Fibroblast of the aortic adventitia (primary cell): ENCODE measurements at regions not wholly inside any gene's neighbourhood (a gene's known extent, or its start where the extent isn't known, plus 50 kb on each side); places are given as distances from the start of the nearest gene placed in this dataset.

ENCODE experiments used
- DNase-seq: peaks from one replicate; pipeline ENCODE4 v3.0.0-alpha.2; 2010; ENCODE audit warnings: low read depth
- H3K4me3 ChIP-seq: 2 replicates; pipeline ENCODE4 v1.5.1; 2011; ENCODE audit warnings: low read depth, mild to moderate bottlenecking, control low read depth, low read length, moderate library complexity
- CTCF ChIP-seq: IDR thresholded peaks from 2 replicates; pipeline ENCODE4 v1.5.1; 2011; ENCODE audit warnings: mild to moderate bottlenecking, low read length, control low read depth, inconsistent platforms; ENCODE audit not compliant: insufficient read depth

DNA sequence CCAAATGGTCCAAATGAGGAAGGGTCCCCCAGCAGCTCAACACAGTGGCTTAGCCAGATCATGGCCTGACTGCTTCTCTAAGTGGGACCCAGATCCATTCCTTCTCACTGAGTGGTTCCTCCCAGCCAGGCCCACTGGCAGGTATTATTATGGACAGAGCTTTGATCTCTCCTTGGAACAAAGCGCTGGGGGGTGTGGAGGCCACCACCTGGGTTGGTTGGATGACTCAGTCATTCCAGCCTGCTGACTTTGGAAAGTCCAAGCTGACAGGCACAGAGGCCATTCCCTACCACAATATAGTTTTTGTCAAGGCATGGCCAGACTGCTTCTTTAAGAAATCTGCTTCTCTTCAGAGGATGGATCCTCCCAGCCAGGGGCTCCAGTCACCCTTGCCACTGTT, 341.1 kb downstream of the BTG1 start:
- no peak for DNase-seq
- H3K4me3 ChIP-seq = no peak overlapping the region
- no peak for TF ChIP-seq CTCF

DNA sequence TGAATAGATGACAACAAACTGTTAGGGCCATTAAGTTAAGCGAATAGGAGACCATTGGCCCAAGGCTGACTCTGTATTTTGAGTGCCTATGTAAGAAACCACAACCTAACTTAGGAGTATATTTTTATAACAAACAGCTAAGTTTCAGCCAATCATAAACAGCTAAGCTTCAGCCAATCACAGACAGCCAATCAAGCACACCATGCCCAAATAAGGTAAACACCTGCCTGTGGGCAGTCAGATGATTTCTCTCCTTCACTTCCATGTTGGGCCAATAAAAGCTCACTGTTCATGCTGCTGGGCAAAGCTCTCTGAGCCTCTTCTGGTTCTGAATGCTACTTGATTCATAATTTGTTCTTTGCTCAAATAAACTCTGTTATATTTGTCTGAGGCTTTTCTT, 344.6 kb downstream of the BTG1 start:
- DNase-seq = no peak
- no peak overlapping the region for H3K4me3 ChIP-seq
- TF ChIP-seq CTCF = no peak

DNA sequence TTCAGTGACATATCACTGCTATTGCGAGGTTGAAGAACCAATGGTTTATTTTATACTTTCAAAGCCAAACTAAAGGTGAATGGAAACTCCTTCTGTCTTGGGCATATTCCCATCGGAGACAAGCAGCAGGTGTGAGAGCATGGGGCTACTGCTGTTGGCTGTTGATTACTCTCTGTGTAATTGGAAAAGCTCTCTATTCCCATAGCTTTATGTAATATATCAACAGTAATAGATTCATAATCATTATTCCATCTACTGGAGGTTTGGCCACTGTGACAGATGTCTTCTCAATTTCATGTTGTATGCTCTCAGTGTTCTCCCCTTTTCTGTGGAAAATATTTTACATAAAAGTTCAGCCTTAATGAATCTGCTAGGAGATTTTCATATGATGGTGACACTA, 352.0 kb downstream of the BTG1 start:
- no peak for TF ChIP-seq CTCF
- H3K4me3 ChIP-seq = no peak overlapping the region
- no peak for DNase-seq

DNA sequence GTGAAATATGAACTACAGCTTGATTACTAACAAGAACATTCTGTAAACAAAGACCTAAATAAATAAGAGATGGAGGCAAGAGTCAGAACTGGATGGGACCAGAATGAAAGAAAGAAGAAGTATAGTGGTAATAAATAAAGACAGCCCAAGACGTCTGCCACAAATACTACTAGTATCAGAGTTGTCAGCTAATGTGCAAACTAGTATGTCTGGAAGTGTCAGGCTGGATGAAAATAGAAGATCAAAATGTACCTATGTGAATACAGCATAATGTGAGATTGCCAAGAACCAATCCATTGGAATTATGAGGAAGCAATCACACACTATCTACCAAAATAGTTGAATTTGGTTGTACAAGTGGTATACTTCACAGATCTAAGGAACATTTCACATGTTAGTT, 353.0 kb downstream of the BTG1 start:
- TF ChIP-seq CTCF = no peak
- no peak overlapping the region for H3K4me3 ChIP-seq
- DNase-seq = no peak

GRCh38 chr12:91786499-91787272, 359.0 kb downstream of the BTG1 start:
- no peak for DNase-seq
- no peak overlapping the region for H3K4me3 ChIP-seq
- no peak for TF ChIP-seq CTCF

- TF ChIP-seq CTCF = no peak
- no peak overlapping the region for H3K4me3 ChIP-seq
- no peak for DNase-seq
These were observed 359.8 kb downstream of the BTG1 start for GRCh38 chr12:91785655-91786498.
